Glomerular visceral epithelial cell (primary cell): ENCODE measurements at regions not wholly inside any gene's neighbourhood (a gene's known extent, or its start where the extent isn't known, plus 50 kb on each side); places are given as distances from the start of the nearest gene placed in this dataset.

ENCODE experiments used
- DNase-seq: peaks from one replicate; pipeline ENCODE4 v3.0.0-alpha.2; 2016; ENCODE audit errors: extremely low spot score

DNA sequence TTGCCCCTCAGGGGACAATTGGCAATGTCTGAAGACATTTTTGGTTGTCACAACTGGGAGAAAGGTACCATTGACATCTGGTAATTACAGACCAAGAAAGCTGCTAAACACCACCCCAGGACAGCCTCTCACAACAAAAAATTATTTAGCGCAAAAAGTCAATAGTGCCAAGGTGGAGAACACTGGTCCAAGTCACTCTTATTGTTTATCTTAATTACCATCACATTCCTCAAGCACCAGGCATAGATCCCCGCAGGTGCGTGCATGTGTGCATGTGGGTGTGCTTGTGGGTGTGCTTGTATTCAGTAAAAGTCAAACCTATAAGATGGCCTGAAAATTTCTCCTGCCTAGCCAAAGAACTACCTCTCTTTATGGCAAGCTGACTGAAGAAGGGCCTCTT lies 74.9 kb upstream of the WDR75 start:
- DNase-seq, result no peak

DNA sequence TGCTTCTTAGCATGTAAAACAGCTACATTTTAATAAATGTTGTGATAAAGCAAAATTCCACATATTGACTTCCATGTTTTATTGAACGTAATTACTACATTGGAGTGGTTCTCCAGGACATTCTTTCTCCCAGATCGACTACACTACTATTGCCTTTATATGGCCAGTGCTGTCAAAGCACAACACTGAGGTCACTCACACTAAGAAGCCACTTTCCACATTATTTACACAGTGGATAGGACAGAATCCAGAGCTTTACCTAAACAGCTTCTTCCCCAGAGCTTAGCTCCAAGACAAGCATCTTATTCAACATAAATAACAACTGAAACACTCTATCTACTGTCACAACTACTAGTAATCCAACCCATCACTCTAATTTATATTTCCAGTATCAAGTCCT lies 73.9 kb upstream of the WDR75 start:
- no peak for DNase-seq

DNA sequence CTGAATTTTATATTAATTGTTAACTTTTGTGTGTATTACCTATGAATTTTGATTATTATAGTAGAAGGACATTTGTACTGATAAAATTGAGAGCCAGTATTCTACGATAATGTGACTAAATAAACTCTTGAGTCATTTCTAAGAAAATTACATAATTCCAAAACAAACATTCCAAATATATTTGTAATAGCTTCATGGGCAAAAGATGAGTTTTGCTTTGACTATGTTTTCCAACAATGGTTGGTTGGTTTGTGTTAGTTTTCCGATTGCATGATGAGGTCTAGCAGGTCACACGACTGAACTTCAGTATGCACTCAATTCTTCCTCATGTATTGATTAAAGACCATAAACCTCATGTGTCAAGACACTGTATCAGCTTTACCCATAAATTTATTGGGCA lies 71.7 kb upstream of the WDR75 start:
- DNase-seq, result peak; percentile 29

DNA sequence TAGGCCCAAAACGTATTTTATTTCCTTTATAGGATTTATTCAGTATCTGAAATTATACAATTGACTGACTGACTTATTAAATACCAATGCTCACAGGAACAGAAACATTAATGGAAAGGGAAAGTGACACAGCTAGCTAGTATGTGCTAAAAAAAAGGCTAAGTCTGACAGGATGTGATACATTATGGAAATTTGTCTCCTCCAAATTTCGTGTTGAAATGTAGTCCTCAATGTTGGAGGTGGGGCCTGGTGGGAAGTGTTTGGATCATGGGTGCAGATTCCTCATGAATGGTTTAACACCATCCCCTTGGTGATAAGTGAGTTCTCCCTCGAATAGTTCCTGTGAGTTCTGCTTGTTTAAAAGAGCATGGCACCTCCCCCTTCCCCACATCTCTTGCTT lies 70.6 kb upstream of the WDR75 start:
- peak; percentile 15 for DNase-seq

DNA sequence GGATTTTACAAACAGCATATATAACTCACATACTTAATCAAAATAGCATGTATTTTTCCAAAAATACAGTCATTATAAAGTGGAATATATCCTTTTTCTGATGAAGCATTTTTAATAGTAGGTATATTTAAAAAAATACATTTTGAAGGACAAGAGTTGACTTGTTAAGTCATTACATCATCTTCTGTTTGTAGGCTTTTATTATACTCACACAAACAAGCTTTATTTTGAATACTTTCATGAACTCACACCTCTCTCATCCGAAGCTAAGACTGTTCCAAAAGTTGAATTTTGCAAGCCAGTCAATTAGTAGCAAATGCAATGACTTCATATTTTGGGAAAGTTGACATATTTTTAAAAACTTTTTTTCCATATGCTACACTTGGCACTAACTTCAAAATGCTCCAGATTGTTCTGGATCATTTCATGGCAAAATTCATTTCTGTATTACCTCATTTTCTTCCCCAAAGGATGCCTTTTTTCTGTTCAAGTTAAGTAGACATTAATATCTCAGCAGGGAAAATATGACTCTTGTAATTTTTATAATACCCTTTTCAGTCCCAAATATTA lies 68.5 kb upstream of the WDR75 start:
- no peak for DNase-seq

DNA sequence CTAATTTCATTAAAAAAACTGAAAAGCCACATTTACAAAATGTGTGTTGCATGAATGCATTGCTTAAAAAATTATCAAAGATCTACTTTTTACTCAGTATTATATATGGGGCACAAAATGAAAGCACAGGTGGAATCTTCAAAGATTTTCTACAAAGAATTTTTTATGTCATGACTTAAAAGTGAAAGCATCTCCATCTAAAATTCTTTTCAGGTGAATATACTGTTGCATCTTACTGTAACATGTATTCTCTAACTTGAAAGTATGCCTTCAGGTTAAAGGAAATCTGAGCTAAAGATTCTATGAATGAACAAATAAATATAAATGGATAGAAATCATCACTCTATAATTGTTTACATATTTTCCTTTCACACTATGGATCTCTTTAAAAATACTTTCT lies 66.8 kb upstream of the WDR75 start:
- no peak for DNase-seq

DNA sequence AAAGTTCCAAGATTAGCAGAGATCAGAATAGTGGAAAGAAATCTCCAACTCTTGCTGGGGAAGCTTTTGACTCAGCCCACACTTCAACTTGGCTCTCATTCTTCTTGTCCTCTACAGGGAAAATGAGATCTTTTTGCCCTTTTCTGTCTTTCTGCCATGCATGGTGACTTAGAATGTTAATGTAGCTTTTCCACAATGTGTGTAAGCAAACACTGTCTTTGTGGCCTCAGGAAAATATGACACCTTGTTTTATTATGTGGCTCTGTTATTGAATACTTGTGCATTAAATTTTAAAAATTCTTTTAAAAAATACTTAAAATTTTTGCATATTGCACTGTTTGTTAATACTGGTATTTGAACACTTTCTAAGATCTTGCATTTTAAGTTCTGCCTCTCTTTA lies 65.4 kb upstream of the WDR75 start:
- DNase-seq, result no peak

DNA sequence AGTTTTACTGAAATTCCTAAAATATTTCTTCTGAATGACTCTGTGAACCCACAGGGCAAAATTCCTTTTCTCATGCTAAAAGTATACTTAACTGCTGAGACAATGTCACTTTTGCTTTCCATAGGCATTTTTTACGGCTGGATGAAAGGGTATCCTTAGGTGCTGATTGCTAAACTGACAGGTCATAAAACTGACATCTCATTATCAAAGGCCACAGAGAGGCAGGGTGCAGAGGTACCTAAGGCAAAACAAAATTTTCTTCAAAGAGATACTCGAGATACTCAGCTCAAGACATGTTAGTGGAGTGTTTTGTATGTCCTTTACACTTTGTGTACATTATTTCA lies 62.0 kb upstream of the WDR75 start:
- peak; percentile 65 for DNase-seq

DNA sequence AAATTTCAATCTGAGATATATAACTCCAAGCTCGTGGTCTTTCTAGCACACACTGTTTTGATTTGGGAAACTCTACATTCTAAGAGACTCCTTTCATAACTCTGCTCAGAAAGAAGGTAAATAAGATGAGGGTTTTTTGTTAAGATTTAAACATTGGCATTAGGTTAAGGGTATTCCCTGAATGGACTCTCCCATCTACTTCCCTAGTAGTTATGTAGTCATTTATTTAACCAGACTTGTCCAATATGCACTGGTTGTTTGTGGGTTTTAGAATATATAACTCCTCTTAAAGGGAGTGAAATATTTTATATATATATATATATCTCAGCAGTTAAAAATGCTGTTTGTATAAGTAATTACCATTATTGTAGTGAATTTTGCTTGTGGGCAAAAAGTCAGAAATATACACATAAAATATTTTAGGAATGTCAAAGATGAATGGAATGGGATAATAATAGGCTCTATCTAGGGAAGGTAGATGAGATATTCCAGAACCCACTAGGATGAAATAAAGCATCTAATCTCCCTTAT lies 61.5 kb upstream of the WDR75 start:
- peak; percentile 24 for DNase-seq

DNA sequence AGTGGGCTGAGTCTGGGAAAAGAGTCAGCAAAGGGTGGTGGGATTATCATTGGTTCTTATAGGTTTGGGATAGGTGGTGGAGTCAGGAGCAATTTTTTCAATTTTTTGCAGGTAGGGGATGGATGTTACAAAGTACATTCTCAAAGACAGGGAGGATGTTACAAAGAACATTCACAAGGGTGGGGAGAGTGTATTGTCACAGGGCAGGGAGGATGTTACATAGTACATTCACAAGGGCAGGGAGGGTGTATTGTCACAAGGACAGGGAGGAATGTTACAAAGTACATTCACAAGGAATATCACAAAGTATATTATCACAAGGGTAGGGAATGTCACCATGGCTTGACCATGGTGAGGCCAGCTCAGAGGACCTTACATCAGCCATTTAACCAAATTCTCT lies 58.6 kb upstream of the WDR75 start:
- DNase-seq, result no peak

DNA sequence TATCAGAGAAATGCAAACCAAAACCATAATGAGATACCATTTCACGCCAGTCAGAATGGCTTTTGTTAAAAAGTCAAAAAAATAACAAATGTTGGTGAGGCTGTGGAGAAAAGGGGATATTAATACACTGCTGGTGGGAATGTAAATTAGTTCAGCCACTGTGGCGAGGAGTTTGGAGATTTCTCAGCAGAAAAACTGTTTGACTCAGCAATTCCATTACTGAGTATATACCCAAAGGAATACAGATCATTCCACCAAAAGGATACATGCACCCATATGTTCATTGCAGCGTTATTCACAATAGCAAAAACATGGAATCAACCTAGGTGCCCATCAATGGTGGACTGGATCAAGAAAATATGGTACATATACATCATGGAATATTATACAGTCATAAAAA lies 54.5 kb upstream of the WDR75 start:
- DNase-seq, result no peak

DNA sequence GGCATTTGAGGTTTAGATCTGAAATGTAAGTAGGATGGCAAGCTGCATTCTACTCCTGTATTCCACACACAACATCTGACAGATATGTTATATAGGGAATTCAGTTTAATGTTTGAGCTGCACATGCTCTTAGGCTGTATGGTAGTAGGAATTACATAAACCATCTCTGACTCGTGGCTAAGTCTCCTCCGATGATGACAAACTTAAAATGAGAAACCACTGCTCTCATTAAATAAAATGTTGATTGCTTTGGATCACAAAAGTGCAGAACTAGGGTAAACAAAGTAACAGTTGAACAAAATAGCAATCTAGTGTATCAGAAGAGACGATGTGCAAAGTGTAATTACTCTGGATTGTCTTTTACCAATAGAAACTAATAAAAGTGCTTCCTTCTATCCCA lies 50.1 kb upstream of the WDR75 start:
- no peak for DNase-seq
